AG09319 (cell line): ENCODE measurements at regions not wholly inside any gene's neighbourhood (a gene's known extent, or its start where the extent isn't known, plus 50 kb on each side); places are given as distances from the start of the nearest gene placed in this dataset.

Experiments used
- DNase-seq: peaks from one replicate; pipeline ENCODE4 v3.0.0-alpha.2; 2010; ENCODE audit warnings: low read depth; ENCODE audit errors: extremely low read depth
- CTCF ChIP-seq: IDR thresholded peaks from 2 replicates; pipeline ENCODE4 v1.5.1; 2011; ENCODE audit warnings: low read depth, mild to moderate bottlenecking, inconsistent platforms, low read length, moderate library complexity

- no peak for DNase-seq
- TF ChIP-seq CTCF: no peak
These were observed 451.0 kb upstream of the SULF2 start for GRCh38 chr20:48236000-48236970.

GRCh38 chr20:48234951-48235350, 449.7 kb upstream of the SULF2 start:
- TF ChIP-seq CTCF: no peak
- no peak for DNase-seq

GRCh38 chr20:48231253-48231930, 446.1 kb upstream of the SULF2 start:
- DNase-seq: no peak
- no peak for TF ChIP-seq CTCF

GRCh38 chr20:48230216-48230615, 444.9 kb upstream of the SULF2 start:
- DNase-seq: no peak
- TF ChIP-seq CTCF: no peak

- no peak for DNase-seq
- no peak for TF ChIP-seq CTCF
These were observed 442.1 kb upstream of the SULF2 start for GRCh38 chr20:48227381-48227780.

GRCh38 chr20:48226642-48227041, 441.4 kb upstream of the SULF2 start:
- DNase-seq: no peak
- TF ChIP-seq CTCF: no peak

GRCh38 chr20:48224533-48225050, 439.3 kb upstream of the SULF2 start:
- no peak for TF ChIP-seq CTCF
- no peak for DNase-seq
